HG03565 (cell line): ENCODE measurements at regions not wholly inside any gene's neighbourhood (a gene's known extent, or its start where the extent isn't known, plus 50 kb on each side); places are given as distances from the start of the nearest gene placed in this dataset.
"Not testable (repeated sequence)": the region's sequence is repeated elsewhere in the genome, so short reads cannot be mapped to it uniquely, and the experiment has no call there.

Source experiments
- ATAC-seq: cut with Tn5 transposase; IDR thresholded peaks from one replicate; pipeline ENCODE4 v1.9.1; 2021; ENCODE audit warnings: mild to moderate bottlenecking, moderate library complexity; ENCODE audit not compliant: unreplicated experiment

GRCh38 chr5:24110004-24110615 lies 534.7 kb downstream of the CDH10 start:
- ATAC-seq: no peak

DNA sequence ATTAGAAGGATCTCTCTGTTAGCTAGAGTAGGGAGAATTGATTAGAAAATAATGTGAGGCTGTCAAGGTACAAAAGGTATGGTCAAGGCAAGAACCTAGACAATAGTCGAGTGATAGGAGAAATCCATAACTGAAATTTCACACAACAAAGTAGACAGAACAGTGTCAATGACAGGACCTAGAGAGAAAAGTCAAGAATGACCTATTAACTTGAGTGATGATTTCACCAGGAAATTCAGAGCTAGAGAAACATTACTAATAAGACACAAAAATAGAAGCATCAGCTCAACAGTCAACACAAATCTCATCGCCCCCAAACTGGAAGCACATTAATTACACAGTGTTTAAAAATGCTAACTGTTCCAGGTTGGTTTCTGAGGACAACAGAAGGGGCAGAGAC lies 532.4 kb downstream of the CDH10 start:
- ATAC-seq: no peak

GRCh38 chr5:24118351-24118750 lies 526.4 kb downstream of the CDH10 start:
- no peak for ATAC-seq

DNA sequence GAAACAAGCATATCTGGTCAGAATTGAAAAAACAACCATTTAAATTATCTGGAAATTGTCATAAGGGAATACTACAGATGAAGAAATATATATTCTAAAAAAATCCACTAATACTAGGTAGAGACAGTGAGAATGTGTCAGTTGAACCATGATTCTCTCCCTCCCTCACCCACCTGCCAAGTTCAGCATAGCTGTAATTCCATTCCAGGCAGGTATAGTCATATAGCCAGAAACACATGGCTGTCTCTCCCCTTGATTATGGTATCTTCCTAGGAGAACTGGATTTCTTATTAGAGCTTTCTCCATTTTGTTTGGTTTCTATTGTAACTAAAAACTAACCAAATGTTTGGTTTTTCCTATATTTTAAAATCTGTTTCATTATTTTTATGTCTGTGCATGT lies 509.2 kb downstream of the CDH10 start:
- ATAC-seq: no peak

GRCh38 chr5:24141046-24141445 lies 503.7 kb downstream of the CDH10 start:
- ATAC-seq: no peak

DNA sequence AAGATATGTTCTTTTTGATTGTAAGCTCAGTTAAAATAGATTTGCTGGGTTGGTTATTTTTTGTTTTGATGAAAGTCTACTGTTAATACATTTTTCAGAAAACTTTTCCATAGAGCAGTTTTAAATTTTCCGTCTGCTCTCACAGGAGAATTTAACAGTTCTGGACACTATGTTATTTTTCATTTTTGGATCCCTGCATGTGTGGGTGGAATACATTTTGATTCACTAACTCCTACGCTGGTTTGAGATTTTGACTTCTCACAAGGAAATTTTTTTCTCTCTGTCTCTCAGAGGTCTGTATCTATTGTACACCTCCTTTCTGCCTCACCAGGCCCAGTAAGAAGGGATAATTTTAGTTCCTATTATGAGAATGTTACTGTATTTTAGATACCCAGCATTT lies 502.4 kb downstream of the CDH10 start:
- no peak for ATAC-seq

DNA sequence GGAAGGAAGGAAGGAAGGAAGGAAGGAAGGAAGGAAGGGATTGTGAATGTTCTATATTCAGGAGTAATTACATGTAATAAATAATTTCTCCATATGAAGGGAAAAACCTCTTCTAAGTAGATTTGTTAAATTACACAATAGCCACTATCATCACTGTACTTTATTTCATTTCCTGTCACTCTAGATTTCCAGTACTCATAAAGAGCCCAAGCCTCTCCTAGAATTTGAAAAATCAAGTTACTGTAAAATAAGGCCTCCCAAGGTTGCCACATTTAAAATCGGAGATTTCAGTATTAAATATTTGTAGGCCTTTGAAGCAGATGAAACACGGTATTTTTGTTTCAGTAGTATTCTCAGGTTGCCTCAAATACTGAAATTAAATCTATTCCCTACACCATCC lies 499.0 kb downstream of the CDH10 start:
- ATAC-seq: no peak

GRCh38 chr5:24161559-24161958 lies 483.2 kb downstream of the CDH10 start:
- no peak for ATAC-seq

GRCh38 chr5:24162343-24162742 lies 482.4 kb downstream of the CDH10 start:
- ATAC-seq: no peak

DNA sequence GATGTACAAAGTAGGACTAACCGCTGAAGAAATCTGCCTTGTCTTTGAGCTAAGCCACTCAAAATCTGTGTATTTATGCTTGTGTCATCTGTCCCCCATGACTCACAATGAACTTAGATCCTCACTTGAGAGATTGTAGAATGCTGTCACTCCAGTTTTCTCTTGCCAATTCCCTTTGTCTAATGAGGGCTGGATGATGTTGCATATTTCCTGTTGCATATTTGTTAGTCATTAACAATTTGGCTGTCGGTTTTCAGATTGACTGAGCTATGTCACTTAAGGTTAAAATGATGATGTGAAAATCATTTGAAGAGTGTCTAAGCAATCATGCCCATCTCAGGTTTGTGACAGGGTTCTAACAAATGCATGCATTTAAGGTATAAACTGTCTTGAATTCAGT lies 481.7 kb downstream of the CDH10 start:
- no peak for ATAC-seq

DNA sequence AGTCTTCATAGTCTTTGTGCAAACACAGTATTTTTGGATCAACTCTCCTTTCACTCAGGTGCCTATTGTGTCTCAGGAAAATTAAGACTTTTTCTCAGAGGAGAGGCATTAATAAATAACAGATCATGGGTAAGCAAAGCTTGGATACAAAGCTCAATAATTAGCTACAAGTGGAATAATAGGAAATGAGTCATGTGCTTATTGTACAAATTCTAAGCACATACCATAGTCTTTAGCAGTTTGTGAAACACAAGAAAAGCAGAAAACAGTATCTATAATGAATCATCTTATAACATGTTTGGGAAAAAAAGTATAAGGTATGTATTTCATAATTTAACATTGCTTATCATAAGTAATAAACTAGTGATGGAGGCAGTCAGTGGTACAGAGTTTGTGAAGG lies 477.0 kb downstream of the CDH10 start:
- ATAC-seq: no peak

DNA sequence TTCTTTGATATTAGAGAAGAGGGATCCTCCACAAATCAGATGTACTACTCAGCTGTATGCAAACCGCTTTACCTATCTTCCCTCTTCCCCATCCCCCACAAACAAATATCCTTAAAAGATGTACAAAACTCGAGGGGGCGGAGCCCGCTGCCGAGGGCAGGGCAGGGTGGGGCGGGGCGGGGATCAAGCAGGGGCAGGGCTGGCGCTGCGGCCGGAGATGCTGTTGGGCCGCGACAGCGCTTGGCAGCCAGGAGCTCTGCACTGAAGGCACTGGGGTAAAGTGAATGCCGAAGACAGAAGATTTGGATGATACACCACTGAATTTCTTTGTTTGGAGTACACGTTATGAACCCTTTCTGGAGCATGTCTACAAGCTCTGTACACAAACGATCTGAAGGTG lies 474.8 kb downstream of the CDH10 start:
- no peak for ATAC-seq

DNA sequence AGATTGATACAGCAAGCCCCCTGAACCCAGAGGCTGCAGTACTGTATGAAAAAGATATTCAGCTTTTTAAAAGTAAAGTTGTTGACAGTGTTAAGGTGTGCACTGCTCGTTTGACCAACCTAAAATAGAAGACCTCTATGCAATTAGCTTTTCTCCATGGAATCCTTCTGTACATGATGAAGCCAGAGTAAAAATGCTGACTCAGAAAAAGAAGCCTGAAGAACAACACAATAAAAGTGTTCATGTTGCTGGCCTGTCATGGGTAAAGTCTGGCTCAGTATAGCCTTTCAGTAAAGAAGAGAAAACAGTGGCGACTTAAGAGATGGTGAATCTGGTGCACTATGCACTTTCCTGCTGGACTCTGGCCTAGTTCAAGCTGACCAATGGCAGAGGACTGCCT lies 473.8 kb downstream of the CDH10 start:
- not testable (repeated sequence) for ATAC-seq

DNA sequence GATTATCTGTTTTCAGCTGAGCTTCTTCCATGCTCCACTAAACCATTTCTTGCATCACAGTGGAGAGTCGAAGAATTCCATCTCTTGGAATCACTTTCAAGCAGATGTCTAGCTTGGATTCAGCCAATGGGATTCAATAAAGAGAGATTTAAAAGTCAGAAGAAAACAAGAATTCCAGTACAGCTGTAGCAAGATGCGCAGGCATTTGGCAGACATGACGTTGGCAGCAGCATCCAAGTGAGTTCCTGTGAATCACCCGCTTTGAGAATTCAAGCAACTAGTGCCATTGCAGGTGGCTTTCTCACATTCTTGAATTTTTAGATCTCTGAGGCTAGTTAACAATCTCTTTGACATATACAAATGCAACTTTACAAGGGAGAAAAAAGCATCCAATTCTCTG lies 467.0 kb downstream of the CDH10 start:
- no peak for ATAC-seq

- ATAC-seq: no peak
Measured at GRCh38 chr5:24183981-24184380, 460.8 kb downstream of the CDH10 start.

DNA sequence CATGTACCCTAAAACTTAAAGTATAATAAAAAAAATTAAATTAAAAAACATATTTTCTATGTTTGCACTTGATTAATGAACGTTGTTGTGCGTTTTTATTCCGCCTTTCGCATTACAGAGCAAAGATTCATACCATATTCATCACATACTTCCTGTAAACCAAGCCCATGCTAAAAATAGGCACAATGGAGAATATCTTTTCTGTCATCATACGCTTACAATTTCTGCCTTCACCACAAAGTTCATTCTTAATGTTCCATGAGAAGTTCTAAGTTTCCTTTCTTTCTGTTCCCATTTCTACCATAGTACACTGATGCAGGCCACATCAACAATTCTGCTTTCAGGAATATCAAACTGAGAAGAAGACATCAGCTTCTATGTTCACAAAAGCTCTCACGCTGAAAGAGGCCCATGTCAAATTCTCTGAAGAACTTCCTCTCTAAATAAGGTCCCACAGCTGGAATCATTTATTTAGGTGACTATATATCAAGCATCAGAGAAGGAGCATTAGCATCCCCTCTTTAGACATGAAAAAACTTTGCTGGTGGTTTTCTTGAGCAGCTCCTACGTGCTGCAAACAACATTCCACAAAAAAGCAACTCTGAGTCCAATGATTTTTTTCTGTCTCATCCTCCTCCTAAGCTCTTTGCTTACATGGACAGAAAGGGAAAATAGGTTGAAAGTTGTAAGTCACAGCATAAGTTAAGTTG lies 456.4 kb downstream of the CDH10 start:
- no peak for ATAC-seq

- no peak for ATAC-seq
Measured at GRCh38 chr5:24196789-24197188, 448.0 kb downstream of the CDH10 start.

GRCh38 chr5:24208686-24209106 lies 436.1 kb downstream of the CDH10 start:
- ATAC-seq: no peak

DNA sequence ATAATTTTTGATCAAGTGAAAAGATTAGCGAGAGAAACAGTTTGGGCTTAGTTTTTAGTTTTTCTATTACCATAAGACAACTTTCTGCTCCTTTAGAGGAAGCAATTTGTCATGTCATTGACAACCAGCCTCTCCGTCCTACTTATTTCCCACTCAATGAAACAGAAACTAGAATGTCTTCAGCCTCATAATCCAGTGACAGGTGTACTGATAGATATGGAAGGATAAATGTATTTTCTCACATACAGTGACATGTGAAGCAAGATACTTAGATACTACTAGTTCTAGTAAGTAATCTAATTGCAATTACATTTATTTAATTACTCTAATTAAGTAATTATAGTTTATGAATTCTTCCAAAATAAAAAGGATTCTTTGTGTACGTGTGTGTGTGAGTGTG lies 429.7 kb downstream of the CDH10 start:
- no peak for ATAC-seq

GRCh38 chr5:24222876-24223275 lies 421.9 kb downstream of the CDH10 start:
- ATAC-seq: no peak

GRCh38 chr5:24225051-24225450 lies 419.7 kb downstream of the CDH10 start:
- ATAC-seq: no peak

GRCh38 chr5:24226479-24226878 lies 418.3 kb downstream of the CDH10 start:
- ATAC-seq: no peak

GRCh38 chr5:24227881-24228280 lies 416.9 kb downstream of the CDH10 start:
- not testable (repeated sequence) for ATAC-seq
